ENCODE measurements at regions not wholly inside any gene's neighbourhood (a gene's known extent, or its start where the extent isn't known, plus 50 kb on each side); places are given as distances from the start of the nearest gene placed in this dataset.

DNA sequence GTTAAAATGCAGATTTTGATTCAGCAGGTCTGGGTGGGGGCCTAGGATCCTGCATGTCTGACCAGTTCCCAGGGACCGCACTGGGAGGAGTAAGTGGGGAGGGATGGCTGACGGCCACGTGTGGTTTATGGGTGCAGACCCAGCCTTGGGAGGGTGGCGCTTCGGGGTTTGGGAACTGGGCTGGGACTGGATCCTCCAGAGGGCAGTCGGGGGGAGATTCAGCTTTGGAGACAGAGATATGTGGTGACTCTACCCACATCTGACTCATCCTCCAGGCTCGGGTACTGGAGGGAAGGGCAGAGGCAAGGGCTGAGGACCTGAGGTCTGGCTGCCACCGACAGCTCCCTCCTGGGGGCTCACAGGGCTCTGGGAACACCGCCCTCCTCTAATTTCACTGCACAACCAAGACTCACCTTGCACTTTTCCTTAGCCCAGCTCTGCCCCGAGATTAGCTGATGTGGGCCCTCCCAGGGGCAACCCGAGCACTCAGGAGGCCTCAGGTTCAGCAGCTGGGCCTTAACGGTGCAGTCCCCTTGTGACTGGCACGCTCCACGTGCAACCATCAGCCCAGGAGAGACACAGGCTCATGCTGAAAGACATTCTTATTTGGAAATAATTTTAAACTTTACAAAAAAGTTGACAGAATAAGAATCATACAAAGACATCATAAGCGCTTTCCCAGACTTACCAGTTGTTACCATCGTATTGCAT is 172.8 kb upstream of the PMEPA1 start:
- DNase-seq = no peak
- Histone ChIP-seq H3K23ac (ENCODE audit: insufficient read length, low read depth, low read length) (no peak overlapping the region), H2BK15ac (ENCODE audit: low read depth, low read length) (no peak overlapping the region), H2AK5ac (ENCODE audit: insufficient read length, low read length) (no peak overlapping the region), H3K9me3 (ENCODE audit: control insufficient read depth, low read depth, low read length) (no peaks in the 10 kb centered on the region), H3T11ph (ENCODE audit: low read length) (no peak overlapping the region), H3K4me2 (ENCODE audit: insufficient read depth, insufficient read length, low read length) (no peak overlapping the region), H3K14ac (ENCODE audit: insufficient read depth, low read length) (no peak overlapping the region), H4K8ac (replicated peaks; ENCODE audit: insufficient read length, low read depth, low read length) (no peak overlapping the region), H2BK20ac (ENCODE audit: low read depth, low read length, poor library complexity, severe bottlenecking) (no peak overlapping the region), H3K79me2 (ENCODE audit: insufficient read depth, low read length) (no peaks in the 10 kb centered on the region), H2BK5ac (ENCODE audit: insufficient read length, low read length) (no peak overlapping the region), H3K79me1 (ENCODE audit: insufficient read depth, low read depth, low read length, poor library complexity, severe bottlenecking) (no peaks in the 10 kb centered on the region), H3K23me2 (ENCODE audit: insufficient read length, low read depth, low read length, poor library complexity, severe bottlenecking) (no peaks in the 10 kb centered on the region), H3K27ac (ENCODE audit: insufficient read length, low read depth, low read length) (no peak overlapping the region), H4K91ac (ENCODE audit: insufficient read length, low read depth, low read length) (no peak overlapping the region), H2BK120ac (ENCODE audit: low read depth, low read length, poor library complexity, severe bottlenecking) (no peak overlapping the region), H3K18ac (ENCODE audit: insufficient read length, low read depth, low read length) (no peak overlapping the region), H3K56ac (ENCODE audit: insufficient read length, low read depth, low read length) (no peak overlapping the region), H2AFZ (ENCODE audit: low read length) (no peak overlapping the region), H3K4ac (ENCODE audit: low read depth, low read length) (no peak overlapping the region), H4K20me1 (ENCODE audit: control insufficient read depth, insufficient read depth, insufficient read length) (no peaks in the 10 kb centered on the region), H3K27me3 (ENCODE audit: insufficient read depth, low read length) (no peaks in the 10 kb centered on the region), H4K5ac (ENCODE audit: insufficient read length, low read depth, low read length) (no peak overlapping the region), H2BK12ac (ENCODE audit: insufficient read length, low read depth, low read length) (no peak overlapping the region), H3K9ac (ENCODE audit: extremely low read depth, insufficient read length, low read length) (no peak overlapping the region), H3K4me1 (ENCODE audit: insufficient read depth, low read length) (no peaks in the 10 kb centered on the region)
- Mint-ChIP-seq H3K27ac (no peak overlapping the region), H3K9me3 (peaks cover 0 to 3% of the 10 kb centered on the region in 2 experiments; a peak in 3 of 5 replicates), H3K27me3 (ENCODE audit: low read depth) (peaks cover 30% of the 10 kb centered on the region), H3K36me3 (ENCODE audit: insufficient read depth in 1 of 3, low read depth in 3 of 3) (no peaks in the 10 kb centered on the region), H3K4me1 (peaks cover 6 to 17% of the 10 kb centered on the region in 2 experiments), H3K4me3 (no peak overlapping the region)
- TF ChIP-seq, protein P1, sequence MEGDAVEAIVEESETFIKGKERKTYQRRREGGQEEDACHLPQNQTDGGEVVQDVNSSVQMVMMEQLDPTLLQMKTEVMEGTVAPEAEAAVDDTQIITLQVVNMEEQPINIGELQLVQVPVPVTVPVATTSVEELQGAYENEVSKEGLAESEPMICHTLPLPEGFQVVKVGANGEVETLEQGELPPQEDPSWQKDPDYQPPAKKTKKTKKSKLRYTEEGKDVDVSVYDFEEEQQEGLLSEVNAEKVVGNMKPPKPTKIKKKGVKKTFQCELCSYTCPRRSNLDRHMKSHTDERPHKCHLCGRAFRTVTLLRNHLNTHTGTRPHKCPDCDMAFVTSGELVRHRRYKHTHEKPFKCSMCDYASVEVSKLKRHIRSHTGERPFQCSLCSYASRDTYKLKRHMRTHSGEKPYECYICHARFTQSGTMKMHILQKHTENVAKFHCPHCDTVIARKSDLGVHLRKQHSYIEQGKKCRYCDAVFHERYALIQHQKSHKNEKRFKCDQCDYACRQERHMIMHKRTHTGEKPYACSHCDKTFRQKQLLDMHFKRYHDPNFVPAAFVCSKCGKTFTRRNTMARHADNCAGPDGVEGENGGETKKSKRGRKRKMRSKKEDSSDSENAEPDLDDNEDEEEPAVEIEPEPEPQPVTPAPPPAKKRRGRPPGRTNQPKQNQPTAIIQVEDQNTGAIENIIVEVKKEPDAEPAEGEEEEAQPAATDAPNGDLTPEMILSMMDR (conservative IDR thresholded peaks at IDR 0.05) = no peak
- WGBS (ENCODE audit: extremely low coverage, insufficient read length, low lambda C conversion rate) = no CpG with 5 or more reads among the region's 16 CpGs
